ENCODE measurements at regions not wholly inside any gene's neighbourhood (a gene's known extent, or its start where the extent isn't known, plus 50 kb on each side); places are given as distances from the start of the nearest gene placed in this dataset.

GRCh38 chr15:81929557-81929956 lies 116.3 kb downstream of the MEX3B start:
- TF ChIP-seq, protein P1, sequence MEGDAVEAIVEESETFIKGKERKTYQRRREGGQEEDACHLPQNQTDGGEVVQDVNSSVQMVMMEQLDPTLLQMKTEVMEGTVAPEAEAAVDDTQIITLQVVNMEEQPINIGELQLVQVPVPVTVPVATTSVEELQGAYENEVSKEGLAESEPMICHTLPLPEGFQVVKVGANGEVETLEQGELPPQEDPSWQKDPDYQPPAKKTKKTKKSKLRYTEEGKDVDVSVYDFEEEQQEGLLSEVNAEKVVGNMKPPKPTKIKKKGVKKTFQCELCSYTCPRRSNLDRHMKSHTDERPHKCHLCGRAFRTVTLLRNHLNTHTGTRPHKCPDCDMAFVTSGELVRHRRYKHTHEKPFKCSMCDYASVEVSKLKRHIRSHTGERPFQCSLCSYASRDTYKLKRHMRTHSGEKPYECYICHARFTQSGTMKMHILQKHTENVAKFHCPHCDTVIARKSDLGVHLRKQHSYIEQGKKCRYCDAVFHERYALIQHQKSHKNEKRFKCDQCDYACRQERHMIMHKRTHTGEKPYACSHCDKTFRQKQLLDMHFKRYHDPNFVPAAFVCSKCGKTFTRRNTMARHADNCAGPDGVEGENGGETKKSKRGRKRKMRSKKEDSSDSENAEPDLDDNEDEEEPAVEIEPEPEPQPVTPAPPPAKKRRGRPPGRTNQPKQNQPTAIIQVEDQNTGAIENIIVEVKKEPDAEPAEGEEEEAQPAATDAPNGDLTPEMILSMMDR (IDR thresholded peaks at IDR 0.05; ENCODE audit: partially characterized antibody, unreplicated experiment), result no peak
- Mint-ChIP-seq H3K4me3 (ENCODE audit: unreplicated experiment) (no peak overlapping the region), H3K27ac (ENCODE audit: unreplicated experiment) (no peak overlapping the region), H3K4me1 (ENCODE audit: low read depth, unreplicated experiment) (no peaks in the 10 kb centered on the region), H3K27me3 (ENCODE audit: unreplicated experiment) (peaks cover 4% of the 10 kb centered on the region), H3K9me3 (ENCODE audit: unreplicated experiment) (no peaks in the 10 kb centered on the region), H3K36me3 (ENCODE audit: unreplicated experiment) (peaks cover 6% of the 10 kb centered on the region)
- DNase-seq, result no peak

DNA sequence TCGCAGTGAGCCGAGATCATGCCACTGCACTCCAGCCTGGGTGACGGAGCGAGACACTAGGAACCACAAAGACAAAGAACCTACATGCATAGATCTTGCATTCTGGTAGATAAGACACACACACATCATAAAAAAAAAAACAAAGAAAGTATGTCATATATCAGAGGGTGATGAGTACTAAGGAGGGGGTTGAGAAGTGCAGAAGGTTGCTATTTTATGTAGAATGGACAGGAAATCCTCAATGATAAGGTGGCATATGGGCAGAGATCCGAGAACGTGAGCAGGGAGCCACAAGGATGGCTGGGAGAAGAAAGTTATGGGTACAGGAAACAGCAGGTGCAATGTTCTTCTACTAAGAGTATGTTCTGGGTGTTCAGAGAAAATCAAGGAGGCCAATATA lies 118.8 kb downstream of the MEX3B start:
- peaks cover 4% of the 10 kb centered on the region for H3K27me3 Mint-ChIP-seq (ENCODE audit: unreplicated experiment)
- no peaks in the 10 kb centered on the region for H3K4me1 Mint-ChIP-seq (ENCODE audit: low read depth, unreplicated experiment)
- no peak overlapping the region for H3K4me3 Mint-ChIP-seq (ENCODE audit: unreplicated experiment)
- peaks cover 6% of the 10 kb centered on the region for H3K36me3 Mint-ChIP-seq (ENCODE audit: unreplicated experiment)
- peaks cover 2% of the 10 kb centered on the region for H3K9me3 Mint-ChIP-seq (ENCODE audit: unreplicated experiment)
- no peak overlapping the region for H3K27ac Mint-ChIP-seq (ENCODE audit: unreplicated experiment)
- TF ChIP-seq, protein P1 (IDR thresholded peaks at IDR 0.05; ENCODE audit: partially characterized antibody, unreplicated experiment), result no peak
- DNase-seq, result no peak

DNA sequence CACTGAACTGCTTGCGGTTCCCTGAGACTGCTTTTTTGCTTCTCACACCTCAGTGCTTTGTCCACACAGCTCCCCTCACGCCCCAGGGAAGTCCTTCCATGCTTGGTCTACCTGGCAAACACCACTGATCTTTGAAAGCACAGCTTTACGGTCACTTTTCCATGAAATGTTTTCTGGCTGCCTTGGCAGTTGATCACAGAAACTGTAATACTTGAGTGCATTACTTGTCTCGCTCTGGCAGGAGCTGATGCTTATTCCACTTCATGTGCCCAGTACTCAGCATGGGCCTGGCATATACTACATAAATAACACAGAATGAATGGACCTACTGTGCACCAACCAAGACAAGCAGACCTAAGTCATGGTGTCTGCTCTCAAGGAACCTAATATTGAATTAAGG lies 121.1 kb downstream of the MEX3B start:
- peaks cover 25% of the 10 kb centered on the region for H3K36me3 Mint-ChIP-seq (ENCODE audit: unreplicated experiment)

DNA sequence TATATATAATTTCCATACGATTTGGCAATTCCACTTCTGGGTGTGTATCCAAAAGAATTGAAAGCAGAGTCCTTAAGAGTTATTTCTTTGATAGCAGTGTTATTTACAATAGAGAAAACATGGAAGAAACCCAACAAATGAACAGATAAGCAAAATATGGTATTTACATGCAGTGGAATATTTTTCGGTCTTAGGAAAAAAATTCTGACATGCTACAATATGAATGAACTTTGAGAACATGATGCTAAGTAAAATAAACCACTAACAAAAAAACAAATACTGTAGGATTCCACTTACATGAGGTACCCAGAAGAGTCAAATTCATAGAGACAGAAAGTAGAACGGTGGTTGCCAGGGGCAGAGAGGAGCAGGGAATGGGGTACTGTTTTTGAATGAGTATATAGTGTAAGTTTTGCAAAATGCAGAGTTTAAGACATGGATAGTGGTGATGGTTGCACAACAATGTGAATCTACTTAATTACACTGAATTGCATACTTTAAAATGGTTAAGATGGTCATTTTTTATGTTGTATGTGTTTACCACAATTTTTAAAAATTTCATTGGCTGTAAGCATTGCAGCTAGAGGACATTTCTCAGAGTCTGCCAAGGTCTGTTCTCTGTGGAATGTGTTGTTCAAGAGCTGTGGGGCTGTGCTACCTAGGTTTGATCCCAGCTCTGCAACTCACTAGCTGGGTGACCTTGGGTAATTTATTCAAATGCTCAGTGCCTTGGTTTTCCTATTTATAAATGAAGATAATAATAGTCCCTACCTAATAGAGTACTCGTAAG lies 122.1 kb downstream of the MEX3B start:
- peaks cover 10% of the 10 kb centered on the region for H3K9me3 Mint-ChIP-seq (ENCODE audit: unreplicated experiment)
- DNase-seq, result no peak
- no peaks in the 10 kb centered on the region for H3K4me1 Mint-ChIP-seq (ENCODE audit: low read depth, unreplicated experiment)
- TF ChIP-seq, protein P1 (IDR thresholded peaks at IDR 0.05; ENCODE audit: partially characterized antibody, unreplicated experiment), result no peak
- H3K27me3 Mint-ChIP-seq (ENCODE audit: unreplicated experiment), result peaks cover 4% of the 10 kb centered on the region
- no peak overlapping the region for H3K4me3 Mint-ChIP-seq (ENCODE audit: unreplicated experiment)
- H3K27ac Mint-ChIP-seq (ENCODE audit: unreplicated experiment), result no peak overlapping the region
- peaks cover 30% of the 10 kb centered on the region for H3K36me3 Mint-ChIP-seq (ENCODE audit: unreplicated experiment)

More for the DNA sequence above, 121.1 kb downstream of the MEX3B start:
- TF ChIP-seq, protein P1 (IDR thresholded peaks at IDR 0.05; ENCODE audit: partially characterized antibody, unreplicated experiment), result no peak
- Mint-ChIP-seq H3K4me3 (ENCODE audit: unreplicated experiment) (no peak overlapping the region), H3K9me3 (ENCODE audit: unreplicated experiment) (peaks cover 9% of the 10 kb centered on the region), H3K4me1 (ENCODE audit: low read depth, unreplicated experiment) (no peaks in the 10 kb centered on the region), H3K27me3 (ENCODE audit: unreplicated experiment) (peaks cover 4% of the 10 kb centered on the region), H3K27ac (ENCODE audit: unreplicated experiment) (no peak overlapping the region)
- no peak for DNase-seq

DNA sequence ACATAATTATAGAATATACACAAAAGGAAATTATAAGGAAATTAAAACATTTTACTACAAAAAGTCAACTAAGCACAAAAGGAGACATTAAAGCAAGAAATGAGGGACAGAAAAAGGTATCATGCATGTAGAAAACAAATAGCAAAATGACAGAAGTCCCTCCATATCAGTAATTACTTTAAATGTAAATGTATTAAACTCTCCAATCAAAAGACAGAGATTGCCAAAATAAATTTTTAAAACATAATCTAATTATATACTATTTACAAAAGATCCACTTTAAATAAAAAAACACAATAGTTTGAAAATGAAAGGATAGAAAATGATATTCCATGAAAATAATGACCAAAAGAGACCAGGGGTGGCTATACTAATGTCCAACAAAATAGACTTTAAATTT lies 123.7 kb downstream of the MEX3B start:
- Mint-ChIP-seq H3K36me3 (ENCODE audit: unreplicated experiment) (peaks cover 38% of the 10 kb centered on the region), H3K4me1 (ENCODE audit: low read depth, unreplicated experiment) (no peaks in the 10 kb centered on the region), H3K4me3 (ENCODE audit: unreplicated experiment) (no peak overlapping the region), H3K9me3 (ENCODE audit: unreplicated experiment) (peaks cover 20% of the 10 kb centered on the region), H3K27ac (ENCODE audit: unreplicated experiment) (no peak overlapping the region), H3K27me3 (ENCODE audit: unreplicated experiment) (peaks cover 3% of the 10 kb centered on the region)
- TF ChIP-seq, protein P1 (IDR thresholded peaks at IDR 0.05; ENCODE audit: partially characterized antibody, unreplicated experiment), result no peak
- DNase-seq, result no peak

Data from glutamatergic neuron (in vitro differentiated cells).